DND-41 (cell line): ENCODE measurements at regions not wholly inside any gene's neighbourhood (a gene's known extent, or its start where the extent isn't known, plus 50 kb on each side); places are given as distances from the start of the nearest gene placed in this dataset.

Experiments
- EZH2 ChIP-seq: IDR thresholded peaks from 3 replicates; pipeline ENCODE4 v1.6.1; 2012; ENCODE audit warnings: borderline replicate concordance, low read depth, mild to moderate bottlenecking, moderate library complexity, low read length, inconsistent platforms; ENCODE audit not compliant: severe bottlenecking
- TF ChIP-seq, protein P1 (sequence below): IDR thresholded peaks from 2 replicates; pipeline ENCODE4 v1.5.1; 2012; ENCODE audit warnings: borderline replicate concordance, low read length, moderate library complexity, mild to moderate bottlenecking; ENCODE audit not compliant: poor library complexity, severe bottlenecking; ENCODE audit errors: extremely low read depth

DNA sequence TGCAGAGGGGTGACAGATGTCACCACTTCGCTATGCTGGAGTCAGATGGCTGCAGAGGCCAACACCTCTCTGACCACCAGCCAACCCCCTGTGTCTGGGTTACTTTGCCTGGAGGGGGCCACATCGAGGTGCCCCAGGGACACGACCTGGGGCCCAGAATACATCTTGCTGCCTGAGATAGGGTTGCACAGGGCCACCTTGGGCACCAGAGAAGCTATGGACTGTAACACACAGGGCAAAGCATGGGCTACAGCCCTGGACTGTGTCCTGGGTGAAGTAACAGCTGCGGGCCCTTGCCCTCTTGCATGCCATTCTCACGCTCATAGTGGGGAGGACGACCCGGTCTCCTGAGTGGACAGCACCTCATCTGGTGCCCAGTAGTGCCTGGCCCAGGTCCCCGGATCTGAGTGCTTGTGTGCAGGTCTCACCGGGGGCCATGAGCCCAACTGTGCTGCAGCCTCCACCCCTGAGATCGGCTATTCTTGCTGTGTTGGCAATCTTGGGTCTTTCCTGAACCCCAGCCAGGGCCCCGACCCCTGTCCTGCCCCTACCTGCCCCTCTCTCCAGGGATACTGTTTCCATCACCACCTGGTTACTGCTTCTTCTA, 115.2 kb upstream of the GDF10 start:
- TF ChIP-seq, protein P1, sequence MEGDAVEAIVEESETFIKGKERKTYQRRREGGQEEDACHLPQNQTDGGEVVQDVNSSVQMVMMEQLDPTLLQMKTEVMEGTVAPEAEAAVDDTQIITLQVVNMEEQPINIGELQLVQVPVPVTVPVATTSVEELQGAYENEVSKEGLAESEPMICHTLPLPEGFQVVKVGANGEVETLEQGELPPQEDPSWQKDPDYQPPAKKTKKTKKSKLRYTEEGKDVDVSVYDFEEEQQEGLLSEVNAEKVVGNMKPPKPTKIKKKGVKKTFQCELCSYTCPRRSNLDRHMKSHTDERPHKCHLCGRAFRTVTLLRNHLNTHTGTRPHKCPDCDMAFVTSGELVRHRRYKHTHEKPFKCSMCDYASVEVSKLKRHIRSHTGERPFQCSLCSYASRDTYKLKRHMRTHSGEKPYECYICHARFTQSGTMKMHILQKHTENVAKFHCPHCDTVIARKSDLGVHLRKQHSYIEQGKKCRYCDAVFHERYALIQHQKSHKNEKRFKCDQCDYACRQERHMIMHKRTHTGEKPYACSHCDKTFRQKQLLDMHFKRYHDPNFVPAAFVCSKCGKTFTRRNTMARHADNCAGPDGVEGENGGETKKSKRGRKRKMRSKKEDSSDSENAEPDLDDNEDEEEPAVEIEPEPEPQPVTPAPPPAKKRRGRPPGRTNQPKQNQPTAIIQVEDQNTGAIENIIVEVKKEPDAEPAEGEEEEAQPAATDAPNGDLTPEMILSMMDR = no peak
- TF ChIP-seq EZH2 = no peak
